Gastroesophageal sphincter (tissue), 3 donors: ENCODE measurements at regions not wholly inside any gene's neighbourhood (a gene's known extent, or its start where the extent isn't known, plus 50 kb on each side); places are given as distances from the start of the nearest gene placed in this dataset.

Experiments
- CTCF ChIP-seq, 4 experiments: fragments of 200-600 bp in 2 of 4; fragments of 450-650 bp in 2 of 4; sonication (generic) in 1 of 4; IDR thresholded peaks; one replicate each; pipeline ENCODE4 v1.5.1; 2017 to 2019; ENCODE audit warnings: antibody characterized with exemption in 4 of 4, mild to moderate bottlenecking in 2 of 4, moderate library complexity in 2 of 4
- POLR2A ChIP-seq, 2 donors: fragments of 450-650 bp; IDR thresholded peaks; one replicate each; pipeline ENCODE4 v1.6.1; 2017; ENCODE audit warnings: antibody characterized with exemption in 2 of 2, mild to moderate bottlenecking in 2 of 2, moderate library complexity in 1 of 2
- POLR2AphosphoS5 ChIP-seq: sonication (generic); formaldehyde crosslinking; IDR thresholded peaks from one replicate; pipeline ENCODE4 v1.6.1; 2017; ENCODE audit warnings: antibody characterized with exemption

DNA sequence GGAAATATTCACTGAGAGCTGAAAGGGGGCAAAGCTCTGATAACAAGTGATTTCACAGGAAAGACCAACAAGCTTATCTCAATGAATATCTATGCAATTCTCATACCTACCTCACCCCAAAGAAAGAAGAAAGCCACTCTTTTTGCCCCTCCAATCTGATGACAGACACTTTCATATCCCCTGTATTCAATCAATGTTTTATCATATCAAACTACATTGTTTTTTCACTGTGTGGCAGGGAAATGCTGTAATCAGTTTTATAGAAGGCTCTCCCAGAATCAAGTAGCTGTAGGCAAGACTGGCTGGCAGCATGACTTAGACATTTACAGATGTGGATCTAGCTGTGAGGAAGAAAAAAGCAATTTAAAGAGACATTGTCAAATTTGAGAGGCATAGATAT, 81.3 kb upstream of the PIK3C3 start:
- TF ChIP-seq CTCF (IDR thresholded peaks at IDR 0.05) (no peak), POLR2A (IDR thresholded peaks at IDR 0.05) (no peak), POLR2AphosphoS5 (no peak)
